Neural progenitor cell (in vitro differentiated cells): ENCODE measurements at regions not wholly inside any gene's neighbourhood (a gene's known extent, or its start where the extent isn't known, plus 50 kb on each side); places are given as distances from the start of the nearest gene placed in this dataset.

Experiments used
- DNase-seq: peaks from one replicate; pipeline ENCODE4 v3.0.0-alpha.2; 2016; ENCODE audit warnings: low spot score
- H2AFZ ChIP-seq: fragments of 200-600 bp; sonication (generic); replicated peaks from 2 replicates; pipeline ENCODE4 v1.6.1; 2016; ENCODE audit warnings: antibody characterized with exemption
- H3F3A ChIP-seq: fragments of 200-600 bp; sonication (generic); 2 replicates; pipeline ENCODE4 v1.6.1; 2016; ENCODE audit warnings: antibody characterized with exemption, low read depth
- H3K27ac ChIP-seq: fragments of 200-600 bp; sonication (generic); 2 replicates; pipeline ENCODE4 v1.5.1; 2016; ENCODE audit warnings: mild to moderate bottlenecking
- H3K27me3 ChIP-seq: fragments of 200-600 bp; sonication (generic); 2 replicates; pipeline ENCODE4 v1.6.1; 2016; ENCODE audit warnings: mild to moderate bottlenecking, moderate library complexity
- H3K36me3 ChIP-seq: fragments of 200-600 bp; sonication (generic); 2 replicates; pipeline ENCODE4 v1.5.1; 2016
- H3K4me1 ChIP-seq: fragments of 200-600 bp; sonication (generic); 2 replicates; pipeline ENCODE4 v1.6.1; 2016; ENCODE audit warnings: mixed run types
- H3K4me2 ChIP-seq: fragments of 200-600 bp; sonication (generic); 2 replicates; pipeline ENCODE4 v1.6.1; 2016
- H3K4me3 ChIP-seq: fragments of 200-600 bp; sonication (generic); 2 replicates; pipeline ENCODE4 v1.5.1; 2016
- H3K79me2 ChIP-seq: fragments of 200-600 bp; sonication (generic); 2 replicates; pipeline ENCODE4 v1.6.1; 2016; ENCODE audit warnings: low read depth
- H3K9ac ChIP-seq: fragments of 200-600 bp; sonication (generic); 2 replicates; pipeline ENCODE4 v1.6.1; 2016
- H3K9me3 ChIP-seq: fragments of 200-600 bp; sonication (generic); 2 replicates; pipeline ENCODE4 v1.5.1; 2016; ENCODE audit warnings: low read depth
- H4K20me1 ChIP-seq: fragments of 200-600 bp; sonication (generic); 2 replicates; pipeline ENCODE4 v1.6.1; 2016; ENCODE audit warnings: low read depth
- H3K27ac Mint-ChIP-seq: 3 replicates; pipeline ENCODE4 v1.8.0; 2021; ENCODE audit warnings: mixed read lengths
- H3K27me3 Mint-ChIP-seq: 2 replicates; pipeline ENCODE4 v1.8.0; 2022; ENCODE audit warnings: low read depth, mild to moderate bottlenecking, inconsistent platforms, moderate library complexity, mixed read lengths; ENCODE audit not compliant: insufficient read depth
- H3K36me3 Mint-ChIP-seq: 3 replicates; pipeline ENCODE4 v1.8.0; 2021; ENCODE audit warnings: mixed read lengths
- H3K4me1 Mint-ChIP-seq: 3 replicates; pipeline ENCODE4 v1.8.0; 2021; ENCODE audit warnings: mixed read lengths
- H3K4me3 Mint-ChIP-seq: 3 replicates; pipeline ENCODE4 v1.8.0; 2021; ENCODE audit warnings: mild to moderate bottlenecking, moderate library complexity, mixed read lengths
- H3K9me3 Mint-ChIP-seq: 3 replicates; pipeline ENCODE4 v1.8.0; 2020; ENCODE audit warnings: mixed read lengths
- EZH2 ChIP-seq: fragments of 200-600 bp; sonication (generic); IDR thresholded peaks from 2 replicates; pipeline ENCODE4 v1.6.1; 2017; ENCODE audit warnings: antibody characterized with exemption, mild to moderate bottlenecking, moderate library complexity
- EZH2phosphoT487 ChIP-seq: fragments of 200-600 bp; sonication (generic); IDR thresholded peaks from 2 replicates; pipeline ENCODE4 v1.6.1; 2017; ENCODE audit warnings: antibody characterized with exemption
- TF ChIP-seq, protein P1 (sequence below): fragments of 200-600 bp; sonication (generic); IDR thresholded peaks from 2 replicates; pipeline ENCODE4 v1.5.1; 2017; ENCODE audit warnings: antibody characterized with exemption, mild to moderate bottlenecking

DNA sequence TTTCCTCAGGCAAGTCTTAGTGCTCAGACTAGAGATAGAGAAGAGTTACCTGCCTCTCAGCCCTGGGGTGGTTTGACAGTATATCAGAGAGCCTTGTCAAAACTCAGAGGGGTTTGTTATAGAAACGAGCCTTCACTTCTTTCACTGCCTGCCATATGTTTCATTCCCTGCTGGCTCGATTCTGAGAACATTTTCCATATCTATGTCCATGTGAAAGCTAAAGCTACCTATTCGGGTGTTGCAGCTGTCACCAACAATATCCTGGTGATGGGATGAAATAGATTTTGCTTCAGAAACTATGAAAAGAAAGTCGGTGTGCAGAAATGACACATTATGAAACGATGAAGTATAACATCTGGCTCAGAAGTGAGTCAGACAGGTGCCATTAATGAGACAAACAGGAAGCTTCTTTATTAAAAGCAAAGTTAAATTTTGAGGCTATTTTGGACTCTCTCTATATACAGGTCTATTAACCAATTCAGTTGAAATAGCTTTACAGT lies 56.1 kb upstream of the TANK start:
- H3K4me3 Mint-ChIP-seq = no peak overlapping the region
- no peak for DNase-seq
- H3K9ac ChIP-seq = no peak overlapping the region
- H2AFZ ChIP-seq = no peak overlapping the region
- H3K27me3 Mint-ChIP-seq = no peaks in the 10 kb centered on the region
- peaks cover 14% of the 10 kb centered on the region for H3K4me1 ChIP-seq
- H3F3A ChIP-seq = peaks cover 6% of the 10 kb centered on the region
- H3K4me2 ChIP-seq = no peak overlapping the region
- no peaks in the 10 kb centered on the region for H3K27me3 ChIP-seq
- H3K9me3 Mint-ChIP-seq = peaks cover 2% of the 10 kb centered on the region
- H3K36me3 Mint-ChIP-seq = no peaks in the 10 kb centered on the region
- no peak overlapping the region for H3K27ac Mint-ChIP-seq
- H4K20me1 ChIP-seq = no peaks in the 10 kb centered on the region
- TF ChIP-seq EZH2 (no peak), EZH2phosphoT487 (no peak)
- TF ChIP-seq, protein P1, sequence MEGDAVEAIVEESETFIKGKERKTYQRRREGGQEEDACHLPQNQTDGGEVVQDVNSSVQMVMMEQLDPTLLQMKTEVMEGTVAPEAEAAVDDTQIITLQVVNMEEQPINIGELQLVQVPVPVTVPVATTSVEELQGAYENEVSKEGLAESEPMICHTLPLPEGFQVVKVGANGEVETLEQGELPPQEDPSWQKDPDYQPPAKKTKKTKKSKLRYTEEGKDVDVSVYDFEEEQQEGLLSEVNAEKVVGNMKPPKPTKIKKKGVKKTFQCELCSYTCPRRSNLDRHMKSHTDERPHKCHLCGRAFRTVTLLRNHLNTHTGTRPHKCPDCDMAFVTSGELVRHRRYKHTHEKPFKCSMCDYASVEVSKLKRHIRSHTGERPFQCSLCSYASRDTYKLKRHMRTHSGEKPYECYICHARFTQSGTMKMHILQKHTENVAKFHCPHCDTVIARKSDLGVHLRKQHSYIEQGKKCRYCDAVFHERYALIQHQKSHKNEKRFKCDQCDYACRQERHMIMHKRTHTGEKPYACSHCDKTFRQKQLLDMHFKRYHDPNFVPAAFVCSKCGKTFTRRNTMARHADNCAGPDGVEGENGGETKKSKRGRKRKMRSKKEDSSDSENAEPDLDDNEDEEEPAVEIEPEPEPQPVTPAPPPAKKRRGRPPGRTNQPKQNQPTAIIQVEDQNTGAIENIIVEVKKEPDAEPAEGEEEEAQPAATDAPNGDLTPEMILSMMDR = no peak
- no peaks in the 10 kb centered on the region for H3K79me2 ChIP-seq
- H3K4me3 ChIP-seq = no peak overlapping the region
- no peaks in the 10 kb centered on the region for H3K9me3 ChIP-seq
- no peak overlapping the region for H3K27ac ChIP-seq
- H3K4me1 Mint-ChIP-seq = peaks cover 3% of the 10 kb centered on the region
- no peaks in the 10 kb centered on the region for H3K36me3 ChIP-seq

DNA sequence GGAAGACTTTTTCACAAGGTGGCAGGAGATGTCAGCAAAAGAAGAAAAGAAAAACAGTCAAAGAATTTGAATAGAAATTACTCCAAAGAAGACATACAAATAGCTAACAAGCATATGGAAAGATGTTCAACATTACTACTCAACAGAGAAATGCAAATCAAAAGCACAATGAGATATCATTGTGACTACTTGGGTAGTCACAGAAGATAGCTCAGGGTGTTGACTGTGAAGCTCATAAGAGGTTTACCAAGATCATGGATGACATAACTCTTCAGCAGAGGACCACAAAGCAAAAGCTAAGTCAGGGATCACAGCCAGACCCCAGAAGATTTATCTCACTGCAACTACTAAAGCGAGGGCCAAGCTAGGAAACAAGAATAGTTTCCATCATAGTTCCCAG lies 53.0 kb upstream of the TANK start:
- H3K4me2 ChIP-seq = no peak overlapping the region
- H3K36me3 ChIP-seq = no peaks in the 10 kb centered on the region
- TF ChIP-seq EZH2 (no peak), EZH2phosphoT487 (no peak)
- TF ChIP-seq, protein P1 = no peak
- Mint-ChIP-seq H3K9me3 (no peaks in the 10 kb centered on the region), H3K27ac (no peak overlapping the region), H3K4me3 (no peak overlapping the region), H3K4me1 (no peaks in the 10 kb centered on the region), H3K27me3 (no peaks in the 10 kb centered on the region), H3K36me3 (no peaks in the 10 kb centered on the region)
- H3F3A ChIP-seq = no peaks in the 10 kb centered on the region
- no peaks in the 10 kb centered on the region for H3K4me1 ChIP-seq
- no peaks in the 10 kb centered on the region for H3K27me3 ChIP-seq
- H3K79me2 ChIP-seq = no peaks in the 10 kb centered on the region
- H3K4me3 ChIP-seq = no peak overlapping the region
- no peak overlapping the region for H2AFZ ChIP-seq
- DNase-seq = no peak
- H3K9me3 ChIP-seq = no peaks in the 10 kb centered on the region
- no peak overlapping the region for H3K27ac ChIP-seq
- no peak overlapping the region for H3K9ac ChIP-seq
- no peaks in the 10 kb centered on the region for H4K20me1 ChIP-seq
